ENCODE measurements at regions not wholly inside any gene's neighbourhood (a gene's known extent, or its start where the extent isn't known, plus 50 kb on each side); places are given as distances from the start of the nearest gene placed in this dataset.

- no peak overlapping the region for H3K27ac ChIP-seq
- no peaks in the 10 kb centered on the region for H3K27me3 ChIP-seq
- H3K36me3 ChIP-seq: no peaks in the 10 kb centered on the region
- no peak for DNase-seq
- H3K4me1 ChIP-seq: peaks cover 0 to 3% (median 0%) of the 10 kb centered on the region in 4 donors
- TF ChIP-seq POLR2A (IDR thresholded peaks at IDR 0.05) (no peak), POLR2AphosphoS5 (IDR thresholded peaks at IDR 0.05) (no peak), CTCF (IDR thresholded peaks at IDR 0.05) (no peak), EP300 (IDR thresholded peaks at IDR 0.05) (no peak)
- intact Hi-C loops (cut with DNase I): no loop called here
- no peak overlapping the region for H3K4me3 ChIP-seq
- 83 to 87% methylated on average over 7 of the region's 7 CpGs for WGBS, 2 donors
- peaks cover 0 to 2% (median 0%) of the 10 kb centered on the region in 4 donors for H3K9me3 ChIP-seq
These were observed 287.7 kb upstream of the EMCN start for GRCh38 chr4:100805538-100805937.

GRCh38 chr4:100804576-100805360, 286.9 kb upstream of the EMCN start:
- Histone ChIP-seq H3K4me3 (no peak overlapping the region), H3K4me1 (peaks cover 0 to 3% (median 0%) of the 10 kb centered on the region in 4 donors), H3K9me3 (peaks cover 0 to 2% (median 0%) of the 10 kb centered on the region in 4 donors), H3K36me3 (no peaks in the 10 kb centered on the region), H3K27ac (no peak overlapping the region), H3K27me3 (no peaks in the 10 kb centered on the region)
- TF ChIP-seq POLR2AphosphoS5 (IDR thresholded peaks at IDR 0.05): no peak
- TF ChIP-seq CTCF (IDR thresholded peaks at IDR 0.05): no peak
- no peak for TF ChIP-seq POLR2A (IDR thresholded peaks at IDR 0.05)
- no peak for TF ChIP-seq EP300 (IDR thresholded peaks at IDR 0.05)
- WGBS, 2 donors: 89 to 92% methylated on average over 6 of the region's 6 CpGs
- intact Hi-C loops (cut with DNase I): no loop called here
- no peak for DNase-seq

GRCh38 chr4:100803751-100804150, 285.9 kb upstream of the EMCN start:
- H3K4me1 ChIP-seq: peaks cover 0 to 3% (median 0%) of the 10 kb centered on the region in 4 donors
- 85% methylated on average over 2 of the region's 2 CpGs for WGBS, 2 donors
- no peaks in the 10 kb centered on the region for H3K27me3 ChIP-seq
- no peak for DNase-seq
- no peaks in the 10 kb centered on the region for H3K36me3 ChIP-seq
- H3K9me3 ChIP-seq: peaks cover 0 to 2% (median 0%) of the 10 kb centered on the region in 4 donors
- no peak overlapping the region for H3K27ac ChIP-seq
- no peak overlapping the region for H3K4me3 ChIP-seq
- TF ChIP-seq POLR2AphosphoS5 (IDR thresholded peaks at IDR 0.05): no peak
- no peak for TF ChIP-seq POLR2A (IDR thresholded peaks at IDR 0.05)
- TF ChIP-seq EP300 (IDR thresholded peaks at IDR 0.05): no peak
- no peak for TF ChIP-seq CTCF (IDR thresholded peaks at IDR 0.05)
- intact Hi-C loops (cut with DNase I): no loop called here

GRCh38 chr4:100799761-100800539, 282.1 kb upstream of the EMCN start:
- H3K27me3 ChIP-seq: no peaks in the 10 kb centered on the region
- TF ChIP-seq POLR2AphosphoS5 (IDR thresholded peaks at IDR 0.05) (no peak), CTCF (IDR thresholded peaks at IDR 0.05) (no peak), EP300 (IDR thresholded peaks at IDR 0.05) (no peak), POLR2A (IDR thresholded peaks at IDR 0.05) (no peak)
- H3K36me3 ChIP-seq: no peaks in the 10 kb centered on the region
- no peak overlapping the region for H3K4me3 ChIP-seq
- intact Hi-C loops (cut with DNase I): no loop called here
- H3K9me3 ChIP-seq: peaks cover 0 to 2% (median 0%) of the 10 kb centered on the region in 4 donors
- no peaks in the 10 kb centered on the region for H3K4me1 ChIP-seq
- DNase-seq: no peak
- no peak overlapping the region for H3K27ac ChIP-seq
- WGBS, 2 donors: 83 to 89% methylated on average over 7 of the region's 7 CpGs

Measured in sigmoid colon (tissue), 6 donors.